Activated T-cell treated with anti-CD3 and anti-CD28 coated beads for 24 hours (primary cell): ENCODE measurements at regions not wholly inside any gene's neighbourhood (a gene's known extent, or its start where the extent isn't known, plus 50 kb on each side); places are given as distances from the start of the nearest gene placed in this dataset.

ENCODE experiments used
- DNase-seq: peaks from one replicate; pipeline ENCODE4 v3.0.0-alpha.2; 2020; ENCODE audit warnings: low read depth

DNA sequence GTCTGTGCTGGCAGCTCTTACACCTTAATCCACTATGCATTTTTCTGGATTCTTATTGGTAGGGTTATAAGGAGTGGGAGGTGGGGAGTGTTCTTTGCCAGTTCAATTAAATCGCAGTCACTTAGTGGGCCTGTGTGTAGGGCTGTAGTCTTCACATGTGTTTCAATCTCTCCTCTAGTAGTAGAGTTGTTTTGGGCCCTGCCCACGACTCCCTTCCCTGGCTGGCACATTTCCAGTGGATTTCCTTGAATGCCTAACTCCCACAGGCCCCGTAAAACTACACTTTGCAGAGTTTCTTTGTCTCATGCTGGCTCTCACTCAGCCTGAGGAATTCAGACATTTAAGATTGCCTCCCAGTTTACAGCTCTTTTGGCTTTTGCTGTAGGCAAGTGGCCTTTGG, 414.0 kb upstream of the OPRM1 start:
- DNase-seq: no peak

DNA sequence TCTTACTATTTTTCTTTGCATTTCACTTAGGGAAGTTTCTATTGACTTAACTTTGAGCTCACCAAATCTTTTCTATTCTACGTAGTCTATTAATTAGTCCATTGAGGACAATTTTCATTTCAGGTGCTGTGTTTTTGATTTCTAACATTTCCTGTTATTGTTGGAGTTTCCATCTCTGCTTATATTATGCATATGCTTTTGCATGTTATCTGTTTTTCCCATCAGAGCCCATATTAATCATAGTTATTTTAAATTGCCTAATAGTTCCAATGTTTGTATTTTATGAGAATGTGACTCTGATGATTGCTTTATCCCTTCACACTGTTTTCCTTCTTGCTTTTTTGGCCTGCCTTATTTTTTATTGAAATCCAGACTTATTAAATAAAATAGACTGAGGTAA, 414.5 kb upstream of the OPRM1 start:
- DNase-seq: no peak

DNA sequence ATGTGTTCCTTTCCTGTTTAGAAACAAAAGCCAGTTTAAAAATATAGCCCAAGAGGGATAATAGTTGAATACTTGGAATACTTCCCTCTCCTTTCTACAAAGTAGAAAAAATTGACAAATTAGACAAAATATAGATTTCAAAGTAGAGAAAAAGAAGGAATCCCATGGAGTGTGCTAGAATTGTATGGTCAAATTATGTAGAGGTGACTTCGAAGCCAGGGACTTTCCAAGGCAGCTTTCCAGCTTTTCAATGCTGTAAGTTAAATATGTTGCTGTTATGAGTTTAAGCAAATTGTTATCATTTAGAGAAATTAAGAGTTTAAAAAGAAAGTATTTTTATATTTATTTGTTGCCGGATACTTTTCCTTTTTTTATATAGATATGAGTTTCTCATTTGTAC, 415.5 kb upstream of the OPRM1 start:
- DNase-seq: no peak

DNA sequence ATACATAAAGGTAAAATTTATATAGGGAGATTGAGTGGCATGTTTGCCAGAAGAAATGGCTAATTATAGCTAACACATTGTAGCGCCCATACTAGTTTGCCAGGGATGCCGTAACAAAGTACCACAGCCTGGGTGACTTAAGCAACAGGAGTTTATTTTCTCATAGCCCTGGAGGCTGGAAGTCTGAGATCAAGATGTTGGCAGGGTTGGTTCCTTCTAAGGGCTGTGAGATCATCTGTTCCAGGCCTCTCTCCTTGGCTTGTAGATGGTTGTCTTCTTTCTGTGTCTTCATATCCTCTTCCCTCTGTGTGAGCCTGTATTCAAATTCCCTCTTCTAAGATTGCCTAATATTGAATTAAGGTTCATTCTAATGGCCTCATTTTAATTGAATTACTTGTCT, 417.5 kb upstream of the OPRM1 start:
- DNase-seq: no peak

DNA sequence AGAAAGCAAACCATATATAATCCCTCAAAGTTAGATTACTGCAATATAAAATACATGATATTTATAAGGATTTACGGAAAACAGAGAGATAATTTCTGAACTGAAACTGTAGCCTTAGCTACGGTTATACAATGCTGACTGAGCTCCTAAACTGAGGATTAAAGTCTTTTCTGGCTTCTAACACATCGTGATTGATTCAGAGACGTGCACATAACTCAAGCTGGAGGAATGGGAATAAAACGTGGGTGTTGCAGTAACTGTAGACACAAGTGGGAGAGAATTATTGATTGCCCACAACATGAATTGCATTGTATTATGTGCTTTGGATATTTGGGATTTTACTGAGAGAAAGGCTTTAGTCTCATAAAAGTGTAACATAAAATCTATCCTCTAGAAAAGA, 418.0 kb upstream of the OPRM1 start:
- DNase-seq: no peak

DNA sequence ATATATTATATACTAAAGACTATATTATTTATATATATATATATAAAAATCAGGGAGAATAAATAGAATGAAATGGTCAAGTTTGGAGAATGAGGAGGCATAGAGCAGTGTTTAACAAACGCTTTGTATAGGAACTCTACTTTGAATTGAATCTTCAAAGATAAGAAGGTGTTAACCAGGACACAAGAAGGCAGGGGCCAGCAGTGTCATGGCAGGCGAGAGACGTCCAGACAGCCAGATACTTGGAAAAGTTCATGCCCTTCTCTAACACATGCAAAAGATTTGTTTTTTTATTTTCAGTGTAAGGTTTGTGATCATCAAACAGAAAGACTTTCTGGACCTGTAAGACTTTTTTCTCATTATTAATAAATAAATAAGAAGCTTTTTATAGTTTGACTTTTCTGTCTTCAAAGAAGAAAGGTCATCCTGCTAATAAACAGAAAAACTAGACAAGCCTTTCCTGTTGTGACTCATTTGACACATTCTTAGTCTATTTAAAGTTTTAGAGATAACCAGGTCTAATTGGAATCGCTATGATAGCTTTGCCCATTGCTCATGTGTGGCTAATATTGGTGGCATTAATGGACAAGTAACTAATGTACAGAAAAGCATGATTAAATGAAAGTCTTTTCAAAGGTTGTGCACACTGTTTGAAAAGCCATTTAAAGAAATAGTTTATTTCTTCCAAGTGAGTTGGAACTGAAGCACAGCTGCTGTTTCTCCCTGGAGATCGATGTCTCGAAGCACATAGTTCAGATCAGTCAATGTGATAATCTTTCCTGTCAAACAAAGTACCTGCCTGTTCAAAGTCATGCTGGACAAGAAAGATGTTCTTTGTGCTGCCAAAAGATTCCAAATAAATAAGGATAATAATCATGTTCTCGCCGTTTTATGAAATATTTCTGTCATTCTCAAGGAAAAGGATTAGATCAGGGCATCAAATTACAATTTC, 420.4 kb upstream of the OPRM1 start:
- no peak for DNase-seq

DNA sequence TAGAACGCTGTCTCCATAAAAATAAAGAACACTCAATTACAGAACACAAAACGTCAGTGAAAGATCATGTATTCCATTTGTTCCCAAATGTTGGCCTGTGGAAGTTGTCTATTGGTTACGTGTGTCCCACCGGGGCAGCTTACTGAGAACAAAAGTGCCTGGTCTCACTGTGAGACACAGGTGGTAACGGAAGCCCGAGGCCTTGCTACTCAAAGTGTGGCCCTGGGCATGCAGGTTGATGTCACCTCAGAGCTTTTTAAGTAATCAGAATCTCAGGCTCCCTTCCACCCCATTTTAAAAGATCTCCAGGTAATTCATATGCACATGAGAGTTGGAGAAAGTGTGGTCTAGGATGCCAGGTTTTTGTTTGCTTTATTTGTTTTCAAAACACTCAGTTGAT, 422.5 kb upstream of the OPRM1 start:
- DNase-seq: no peak

DNA sequence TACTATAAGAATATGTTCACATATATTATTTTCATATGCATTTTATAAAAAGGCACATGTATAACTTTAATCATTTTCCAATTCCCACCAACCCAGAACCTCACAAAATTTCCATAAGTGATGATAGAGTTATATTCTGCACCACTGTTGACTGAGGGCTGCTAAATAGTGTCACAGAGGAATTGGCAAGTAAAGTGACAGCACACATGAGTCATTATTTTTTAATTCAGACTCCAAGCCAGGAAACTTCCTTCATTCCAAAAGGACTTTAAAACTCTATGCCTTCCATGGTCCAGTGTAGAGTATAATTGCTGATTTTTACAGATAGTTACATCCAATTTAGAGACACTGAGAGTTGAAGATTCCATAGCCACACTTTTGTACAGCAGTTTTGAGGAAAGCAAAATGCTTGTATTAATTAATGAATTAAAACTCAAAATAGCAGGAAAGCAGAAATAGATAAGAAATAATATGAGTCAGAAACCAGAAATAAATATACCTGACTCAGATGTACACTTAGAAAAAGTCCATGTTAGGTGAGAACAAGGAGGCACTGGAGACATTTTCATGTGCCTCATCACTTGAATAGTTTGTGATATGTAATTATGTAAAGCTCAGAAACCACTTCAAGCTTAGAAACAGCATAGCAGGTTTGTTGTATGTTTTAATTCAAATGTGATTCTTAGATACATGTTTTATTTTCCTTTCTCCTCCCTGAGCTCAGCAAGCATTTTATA, 425.2 kb upstream of the OPRM1 start:
- no peak for DNase-seq

DNA sequence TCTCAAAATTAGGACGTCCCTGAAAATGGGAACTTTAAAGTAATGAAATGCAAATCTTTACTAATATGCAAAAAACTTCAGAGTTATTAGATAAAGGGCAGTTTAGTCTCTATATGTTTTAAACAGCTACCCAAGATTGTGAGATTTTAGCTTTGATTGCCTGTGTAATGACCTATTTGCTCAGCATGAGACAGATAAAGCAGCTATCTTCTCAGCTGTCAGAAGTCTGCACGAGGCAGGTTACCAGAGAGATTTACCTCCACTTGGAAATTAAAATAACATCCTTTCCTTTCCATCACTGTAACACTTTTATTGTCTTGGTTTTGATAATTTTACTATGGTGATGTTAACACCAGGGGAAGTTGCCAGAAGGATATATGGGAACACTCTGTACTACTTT, 436.6 kb upstream of the OPRM1 start:
- no peak for DNase-seq

DNA sequence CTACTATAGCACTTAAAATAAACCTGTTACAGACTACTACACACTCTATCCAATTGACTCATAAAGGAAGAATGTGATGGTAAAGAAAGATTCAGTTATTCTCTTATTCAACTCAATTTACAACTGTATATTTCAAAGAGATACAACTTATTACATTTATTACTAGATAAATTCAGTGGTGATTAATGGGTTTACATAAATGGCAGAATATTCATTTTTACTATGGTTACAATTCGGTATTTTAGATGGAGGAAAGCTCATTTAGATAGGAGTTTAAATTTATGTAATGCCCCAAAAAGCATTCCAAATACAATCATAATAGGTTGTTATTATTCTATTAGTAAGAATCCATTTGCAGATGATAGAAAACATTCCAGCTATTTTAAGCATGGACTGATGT, 439.1 kb upstream of the OPRM1 start:
- DNase-seq: no peak

DNA sequence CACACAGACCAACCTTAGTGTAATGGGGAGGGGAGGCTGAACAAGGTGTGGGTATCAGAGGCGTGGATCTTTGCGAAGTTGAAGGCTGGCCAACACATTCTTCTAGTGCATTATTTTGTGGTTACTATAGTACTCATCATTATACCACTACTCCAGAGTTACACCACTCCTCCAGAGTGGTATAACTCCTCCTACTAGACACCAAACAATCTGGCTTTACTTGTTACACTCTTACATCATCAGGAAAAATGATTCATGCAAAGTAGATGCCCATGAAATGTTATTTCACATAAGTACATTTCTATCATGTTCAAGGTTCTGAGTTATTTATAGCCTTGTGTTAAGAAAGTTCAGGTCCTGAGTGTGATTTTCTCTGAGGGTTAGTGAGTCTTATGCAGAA, 443.1 kb upstream of the OPRM1 start:
- no peak for DNase-seq

DNA sequence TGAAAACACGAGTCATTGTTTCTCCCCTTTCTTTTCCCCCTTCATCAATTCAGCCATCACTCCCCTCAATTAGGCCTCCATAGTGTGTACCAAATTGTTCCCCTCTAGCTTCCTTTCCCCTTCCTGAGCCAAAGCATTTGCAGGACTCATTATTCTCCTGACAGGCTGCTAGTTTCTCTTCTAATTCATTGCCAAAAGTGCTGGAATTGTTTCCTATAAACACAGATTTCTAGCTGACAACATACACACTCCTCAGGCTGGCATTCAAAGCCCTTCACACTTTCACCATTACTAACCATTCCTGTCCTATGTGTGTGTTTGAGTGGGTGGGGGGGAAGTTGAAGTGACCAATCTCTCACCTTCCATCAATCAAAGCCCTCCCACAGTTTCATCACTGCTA, 444.2 kb upstream of the OPRM1 start:
- DNase-seq: no peak

DNA sequence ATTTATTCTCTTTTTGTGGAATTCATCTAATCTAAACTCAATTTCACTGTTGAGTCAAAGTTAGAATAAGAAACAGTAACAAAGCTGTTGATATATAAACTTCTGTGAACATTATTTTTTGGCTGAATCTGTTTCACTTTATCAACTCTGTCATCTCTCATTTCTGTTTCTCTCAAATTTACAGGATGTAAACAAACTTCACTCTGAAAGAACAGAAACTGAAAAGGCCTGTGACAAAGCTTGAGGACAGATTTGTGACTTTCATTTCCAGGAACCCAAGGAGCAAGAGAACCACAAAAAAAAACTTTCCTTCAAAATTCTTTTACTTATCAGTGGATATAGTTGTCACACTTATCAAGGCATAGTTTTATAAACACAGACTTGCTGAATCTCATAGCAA, 447.9 kb upstream of the OPRM1 start:
- no peak for DNase-seq

DNA sequence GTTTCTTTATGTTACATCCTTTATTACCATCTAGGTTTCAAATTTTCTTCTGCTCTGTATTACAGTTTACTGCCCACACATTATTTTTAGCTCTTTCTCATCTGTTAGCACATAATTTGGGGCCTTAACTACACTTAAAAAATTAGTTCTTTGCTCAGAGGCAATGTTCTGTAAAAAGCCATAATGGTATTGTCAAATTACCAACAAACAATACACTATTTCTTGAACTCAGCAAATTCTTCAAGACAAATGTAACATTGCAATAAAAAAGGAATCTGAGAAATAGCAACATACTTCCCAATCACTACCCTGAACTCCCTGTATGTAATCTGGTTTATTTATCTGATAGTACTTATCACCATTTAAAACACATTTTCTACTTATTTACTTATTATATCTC, 448.6 kb upstream of the OPRM1 start:
- DNase-seq: no peak

DNA sequence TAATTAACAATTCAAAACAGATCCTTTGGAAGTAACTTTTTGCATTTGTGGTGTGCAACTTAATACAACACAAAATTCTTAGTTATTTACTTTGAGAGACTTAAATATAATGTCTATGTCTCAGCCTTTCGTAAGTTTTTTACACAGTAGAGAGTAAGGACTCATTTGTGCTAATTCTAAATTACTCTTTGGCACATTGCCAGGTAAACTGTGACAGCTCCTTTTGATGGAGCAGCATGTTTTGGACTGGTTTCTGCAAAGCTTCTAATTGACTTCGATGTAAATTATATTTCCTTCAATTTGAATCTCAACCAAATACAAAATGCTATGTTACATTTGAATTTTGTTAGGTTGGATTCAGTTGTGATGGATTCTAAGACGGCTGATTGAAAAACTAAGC, 450.7 kb upstream of the OPRM1 start:
- no peak for DNase-seq

DNA sequence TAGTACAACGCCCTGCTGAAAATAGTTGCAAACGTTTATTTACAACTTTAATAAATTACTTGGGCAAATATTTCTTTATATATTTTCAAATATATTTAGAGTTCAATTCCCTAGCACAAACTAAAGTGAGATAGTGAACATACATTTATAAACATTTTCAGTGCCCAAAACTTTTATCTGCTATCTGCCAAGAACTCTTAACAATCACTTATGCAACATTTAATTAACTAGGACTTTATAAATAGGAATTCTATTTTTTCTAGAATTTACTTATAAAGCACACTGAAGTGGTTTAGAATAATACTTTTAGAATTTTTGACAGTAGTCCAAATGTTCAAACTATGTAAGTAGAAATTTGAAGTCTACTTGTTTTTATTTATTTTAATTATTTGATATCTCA, 452.6 kb upstream of the RGS17 start:
- DNase-seq: no peak

DNA sequence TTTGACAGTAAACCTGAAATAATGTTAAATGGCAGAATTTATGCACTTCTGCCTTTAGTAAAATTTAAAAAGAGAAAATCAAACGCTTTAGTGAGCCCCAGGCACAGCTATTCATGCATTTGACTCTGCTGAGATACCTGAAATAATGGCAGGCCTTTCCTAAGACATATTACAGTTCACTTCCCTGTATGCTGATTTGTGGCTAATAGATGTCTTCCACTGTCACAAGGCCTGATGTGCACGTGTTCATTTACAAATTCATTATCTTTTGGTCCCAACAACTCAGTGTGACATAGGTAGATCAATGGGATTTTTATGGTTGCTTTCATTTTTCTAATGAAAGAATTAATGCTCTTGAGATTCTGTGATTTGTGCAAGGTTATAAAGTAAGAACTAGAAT, 449.7 kb upstream of the RGS17 start:
- DNase-seq: no peak

DNA sequence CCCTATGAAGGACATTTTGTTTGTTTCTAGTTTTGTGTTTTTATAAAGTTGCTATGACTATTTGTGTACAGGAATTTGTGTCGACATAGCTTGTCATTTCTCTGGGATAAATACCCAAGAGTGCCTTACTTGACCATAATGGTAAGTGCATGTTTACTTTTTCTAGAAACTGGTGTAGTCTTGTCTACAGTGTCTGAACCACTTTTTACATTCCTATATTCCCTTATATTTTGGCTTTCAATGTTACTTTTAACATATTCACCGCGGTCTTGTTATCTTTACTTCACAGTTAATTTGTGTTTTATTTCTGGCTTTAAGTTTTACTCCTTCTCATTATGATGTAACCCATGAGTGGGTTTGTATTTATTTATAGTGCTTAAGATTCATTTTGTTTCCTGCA, 444.4 kb upstream of the RGS17 start:
- no peak for DNase-seq

DNA sequence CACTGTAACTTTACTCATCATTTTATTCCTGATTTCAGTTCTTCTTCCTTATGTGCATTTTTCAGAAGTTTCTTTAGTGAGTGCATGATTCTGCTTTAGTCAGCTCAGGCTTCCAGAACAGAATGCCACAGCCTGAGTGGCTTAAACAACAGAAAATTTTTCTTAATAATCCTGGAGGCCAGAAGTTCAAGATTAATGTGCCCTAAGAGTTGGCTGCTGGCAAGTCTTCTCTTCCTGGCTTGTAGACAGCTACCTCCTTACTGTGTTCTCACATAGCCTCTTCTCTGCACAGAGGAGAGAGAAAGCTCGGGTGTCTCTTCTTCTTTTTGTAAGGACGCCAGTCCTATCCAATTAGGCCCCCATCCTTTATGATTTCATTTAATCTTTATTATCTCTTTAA, 443.1 kb upstream of the RGS17 start:
- no peak for DNase-seq

DNA sequence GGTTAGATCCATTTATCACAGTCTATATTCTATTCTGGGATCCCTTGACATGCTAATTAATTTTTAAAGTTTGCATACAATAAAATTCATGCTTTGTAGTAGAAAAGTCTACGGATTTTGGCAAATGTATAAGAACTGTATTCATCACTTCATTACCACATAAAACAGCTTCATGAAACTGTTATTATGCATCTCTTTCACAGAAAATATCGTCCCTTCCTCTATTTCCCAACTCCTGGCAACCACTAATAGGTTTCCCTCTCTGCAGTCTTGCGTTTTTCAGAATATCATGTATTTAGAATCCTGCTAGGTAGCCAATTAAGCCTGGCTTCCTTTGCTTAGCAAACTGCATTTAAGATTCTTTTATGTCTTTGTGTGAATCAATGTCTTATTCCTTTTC, 441.3 kb upstream of the RGS17 start:
- DNase-seq: no peak

DNA sequence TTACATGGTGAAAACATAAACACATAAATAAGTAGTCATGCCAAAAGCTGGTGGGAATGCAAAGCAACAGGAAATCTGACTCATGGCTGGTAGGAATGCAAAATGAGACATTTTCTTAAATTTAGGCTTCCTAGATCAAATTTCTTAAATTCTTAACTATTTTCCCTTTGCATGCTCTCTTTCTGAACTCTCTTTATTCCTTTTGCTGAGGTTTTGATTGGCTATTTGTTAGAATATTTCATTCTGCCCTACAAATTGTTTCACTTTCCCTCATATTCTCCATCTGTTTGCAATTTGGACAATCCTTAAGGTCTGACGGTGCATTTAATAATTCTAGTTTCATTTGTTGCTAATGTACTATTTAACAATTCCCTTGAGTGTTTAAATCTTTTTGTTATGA, 437.5 kb upstream of the RGS17 start:
- DNase-seq: no peak

DNA sequence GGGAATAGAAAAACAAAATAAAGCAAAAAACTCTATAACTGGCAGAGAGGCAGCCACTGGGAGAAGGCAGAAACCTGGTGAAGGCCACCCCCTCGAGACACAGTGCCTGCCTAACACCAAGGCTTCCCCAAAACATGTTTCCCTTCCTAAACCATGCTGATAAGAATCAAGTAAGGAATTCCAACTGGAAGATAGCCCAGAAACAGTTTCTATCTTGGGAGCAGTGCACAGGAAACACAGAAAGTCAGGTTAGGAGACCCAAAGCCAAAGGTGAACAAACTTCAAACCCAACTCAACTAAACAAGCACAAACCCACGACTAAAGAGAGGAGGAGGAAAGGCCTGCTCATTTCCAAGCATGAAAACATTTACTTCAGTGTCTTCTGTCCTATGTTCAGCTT, 433.7 kb upstream of the RGS17 start:
- DNase-seq: no peak

DNA sequence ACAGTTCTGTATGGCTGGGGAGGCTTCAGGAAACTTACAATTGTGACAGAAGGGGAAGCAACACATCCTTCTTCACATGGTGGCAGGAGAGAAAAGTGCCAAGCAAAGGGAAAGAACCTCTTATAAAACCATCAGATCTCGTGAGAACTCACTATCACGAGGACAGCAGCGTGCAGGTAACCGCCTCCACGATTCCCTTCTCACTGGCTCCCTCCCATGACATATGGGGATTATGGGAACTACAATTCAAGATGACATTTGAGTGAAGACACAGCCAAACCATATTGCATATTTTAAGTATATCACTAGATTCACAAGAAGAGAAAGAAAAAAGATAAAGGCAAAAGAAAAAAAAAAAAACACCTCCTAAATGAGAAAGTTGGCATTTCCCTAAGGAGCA, 431.9 kb upstream of the RGS17 start:
- no peak for DNase-seq

DNA sequence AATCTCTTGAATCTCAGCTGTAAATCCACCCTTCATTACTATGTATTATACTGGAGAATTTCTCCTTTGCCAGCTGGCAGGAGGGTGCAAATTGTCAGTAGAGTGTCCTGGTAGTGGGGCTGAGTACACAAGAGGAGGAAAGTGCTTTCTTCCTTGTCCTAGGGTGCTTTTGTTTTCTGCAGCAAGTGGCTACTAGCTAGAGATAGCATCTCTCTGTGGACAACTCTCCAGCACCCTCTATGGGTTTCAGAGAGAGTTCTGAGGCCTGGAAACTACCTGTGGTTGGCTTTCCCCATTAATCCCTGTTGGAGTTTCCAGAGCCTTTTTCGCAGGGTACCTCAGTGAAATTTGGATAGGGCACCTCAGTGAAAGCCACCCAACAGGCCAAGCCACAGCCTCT, 422.5 kb upstream of the RGS17 start:
- no peak for DNase-seq
